HG03575 (cell line): ENCODE measurements at regions not wholly inside any gene's neighbourhood (a gene's known extent, or its start where the extent isn't known, plus 50 kb on each side); places are given as distances from the start of the nearest gene placed in this dataset.

ENCODE experiments used
- ATAC-seq: cut with Tn5 transposase; IDR thresholded peaks from one replicate; pipeline ENCODE4 v1.9.1; 2021; ENCODE audit not compliant: unreplicated experiment, insufficient number of reproducible peaks, low FRiP score; ENCODE audit errors: extremely low read depth

DNA sequence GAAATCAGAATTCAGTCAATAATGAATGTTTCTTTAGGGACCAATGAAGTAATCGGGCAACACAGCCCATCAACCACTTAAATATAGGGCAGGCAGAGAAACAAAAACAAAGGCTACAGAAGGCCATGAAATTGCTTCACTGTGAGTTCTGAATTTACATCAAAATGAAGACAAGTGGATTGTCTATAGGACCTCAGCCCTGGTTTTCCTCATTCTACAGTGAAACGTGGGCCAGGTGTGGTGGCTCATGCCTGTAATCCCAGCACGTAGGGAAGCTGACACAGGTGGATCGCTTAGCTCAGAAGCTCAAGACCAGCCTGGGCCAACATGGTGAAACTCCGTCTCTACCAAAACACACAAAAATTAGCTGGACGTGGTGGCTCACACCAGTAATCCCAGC, 416.0 kb downstream of the KLF12 start:
- ATAC-seq: no peak

DNA sequence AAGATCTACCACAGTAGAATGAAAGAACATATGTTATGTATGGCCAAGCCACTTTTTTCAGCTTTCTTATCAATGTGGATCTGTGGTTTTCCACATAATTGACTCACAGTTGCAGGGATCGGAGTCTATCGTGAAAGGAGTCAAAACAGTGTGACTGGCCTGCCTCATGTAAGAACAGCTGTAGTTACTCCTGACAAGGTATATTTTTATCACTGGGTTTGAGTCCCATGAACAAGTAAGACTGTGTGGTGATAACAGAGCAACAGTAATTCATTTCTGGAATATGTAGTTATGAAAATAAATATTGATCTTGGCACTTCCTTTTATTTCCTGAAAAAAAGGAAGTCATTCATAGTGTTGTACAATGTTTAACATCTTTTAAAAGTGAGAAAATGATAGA, 416.6 kb downstream of the KLF12 start:
- ATAC-seq: no peak

DNA sequence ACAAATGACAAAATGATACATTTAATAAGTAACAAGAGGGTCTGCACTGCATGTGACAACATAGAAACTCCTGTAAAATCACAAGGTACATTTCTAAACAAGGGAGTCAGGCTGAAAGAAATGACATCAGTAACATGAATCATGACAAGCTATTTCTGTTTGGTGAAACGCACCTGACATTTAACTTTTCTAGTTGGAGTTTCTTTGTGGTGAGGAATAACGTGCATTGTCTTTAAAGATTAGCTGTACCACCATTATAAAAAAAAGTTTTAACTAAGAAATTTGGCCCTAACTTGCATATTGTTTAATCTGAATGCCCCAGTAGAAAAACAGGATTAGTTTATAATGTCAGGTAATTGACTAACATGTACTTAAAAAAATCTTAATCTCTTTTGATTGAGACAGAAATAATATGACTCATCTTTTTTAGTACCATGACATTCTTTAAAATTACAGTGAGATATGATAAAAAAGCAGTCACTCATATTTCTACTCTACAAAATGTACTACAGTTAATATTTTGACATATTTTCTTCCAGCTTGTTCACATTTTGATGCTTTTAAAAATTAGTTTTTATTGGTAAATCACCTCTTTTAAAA, 418.2 kb downstream of the KLF12 start:
- ATAC-seq: peak; percentile 53

DNA sequence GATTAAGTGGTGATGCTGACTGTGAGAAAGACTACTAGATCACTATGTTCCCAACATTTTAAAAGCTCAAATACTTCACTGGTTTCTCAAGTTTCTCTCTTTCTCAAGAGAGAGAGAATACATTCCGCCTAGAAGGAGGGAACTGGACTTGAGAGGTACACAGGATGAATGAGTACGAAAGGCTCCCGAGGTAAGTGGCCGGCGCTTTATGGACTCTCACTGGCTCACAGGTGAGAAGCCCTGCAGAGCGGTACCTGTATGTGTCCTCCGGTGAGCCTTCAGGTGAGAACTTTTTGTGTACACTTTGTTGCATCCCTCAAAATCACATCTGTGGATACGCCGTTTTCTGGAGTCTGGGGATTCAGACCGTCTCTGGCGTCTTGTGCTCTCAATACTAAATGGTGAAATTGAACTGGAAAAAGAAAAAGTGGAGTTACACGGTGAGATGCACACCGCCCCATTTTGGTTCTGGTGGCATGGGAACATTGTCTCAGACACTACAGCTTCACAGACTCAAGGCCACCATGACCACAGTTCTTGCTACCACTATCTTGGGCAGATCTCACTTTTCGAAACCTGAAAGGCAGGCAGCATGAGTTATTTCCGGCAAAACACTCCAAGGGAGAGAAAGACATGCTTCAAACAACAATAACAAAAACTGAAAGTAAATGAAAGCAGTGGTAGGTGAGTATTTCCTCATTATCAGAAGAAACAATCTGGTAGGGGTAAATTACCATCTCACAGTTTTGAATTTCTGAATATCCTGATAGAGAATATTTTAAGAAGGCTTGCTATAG, 418.9 kb downstream of the KLF12 start:
- peak; percentile 87 for ATAC-seq

DNA sequence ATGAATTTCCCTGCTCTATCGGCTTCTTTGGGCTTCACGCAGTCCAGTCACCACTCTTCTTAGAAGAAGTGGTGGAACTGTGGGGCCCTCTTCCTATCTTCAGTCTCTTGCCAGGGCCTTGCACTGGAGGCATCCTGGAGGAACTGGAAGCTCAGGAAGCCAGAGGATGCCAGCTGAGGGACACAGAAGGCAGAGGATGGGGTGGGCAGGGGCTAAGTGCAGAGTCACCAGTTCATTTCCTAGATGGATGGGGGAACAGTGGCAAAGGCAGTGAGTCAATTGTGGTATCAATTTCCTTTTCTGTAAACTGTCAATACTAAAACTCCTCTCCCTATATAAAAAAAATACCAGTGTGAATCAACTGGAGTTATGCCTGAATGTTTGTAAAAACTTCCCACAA, 419.7 kb downstream of the KLF12 start:
- ATAC-seq: no peak

DNA sequence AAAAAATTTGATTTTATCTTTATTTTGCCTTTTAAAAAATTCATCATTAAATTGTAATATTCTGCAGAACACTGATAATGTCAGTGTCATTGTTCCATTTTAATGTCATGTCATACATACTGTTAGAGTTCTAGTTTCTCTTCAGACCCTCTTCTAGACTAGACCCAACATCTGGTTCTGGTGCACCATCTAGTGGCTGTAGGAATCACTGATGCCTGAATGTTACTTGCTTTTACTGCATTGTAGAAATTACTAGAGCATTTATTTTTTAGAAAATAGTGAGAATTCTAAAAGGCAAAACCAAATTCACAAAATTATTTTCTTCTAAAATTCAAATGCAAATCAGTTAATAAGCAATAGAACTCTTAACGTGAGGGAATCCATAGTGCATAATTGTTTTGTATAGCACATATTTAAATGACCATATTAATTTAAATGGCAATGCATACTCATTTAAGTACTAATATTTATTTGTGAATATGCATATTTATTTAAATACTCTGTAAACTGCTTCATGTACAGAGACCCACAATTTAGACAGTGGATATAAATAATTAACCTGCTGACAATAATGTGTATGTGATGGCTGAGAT, 425.7 kb downstream of the KLF12 start:
- ATAC-seq: peak; percentile 75

DNA sequence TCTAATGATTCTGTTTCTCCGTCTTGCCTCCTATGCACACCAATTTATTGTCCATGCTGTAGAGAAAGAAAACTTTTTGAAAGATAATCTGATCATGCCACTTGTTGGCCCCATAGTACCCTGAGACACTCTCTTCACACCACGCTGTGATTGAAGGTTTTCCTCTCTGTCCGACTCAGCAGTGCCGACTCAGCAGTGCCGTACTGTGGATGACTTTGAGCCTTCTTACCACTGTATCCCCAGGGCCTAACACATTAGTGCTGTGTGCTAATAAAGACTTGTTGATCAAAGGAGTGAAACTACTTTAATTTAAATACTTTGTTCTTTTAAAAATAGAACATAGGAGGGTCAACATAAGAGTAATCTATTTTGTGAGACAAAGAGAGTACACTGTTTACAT, 429.6 kb downstream of the KLF12 start:
- ATAC-seq: no peak

DNA sequence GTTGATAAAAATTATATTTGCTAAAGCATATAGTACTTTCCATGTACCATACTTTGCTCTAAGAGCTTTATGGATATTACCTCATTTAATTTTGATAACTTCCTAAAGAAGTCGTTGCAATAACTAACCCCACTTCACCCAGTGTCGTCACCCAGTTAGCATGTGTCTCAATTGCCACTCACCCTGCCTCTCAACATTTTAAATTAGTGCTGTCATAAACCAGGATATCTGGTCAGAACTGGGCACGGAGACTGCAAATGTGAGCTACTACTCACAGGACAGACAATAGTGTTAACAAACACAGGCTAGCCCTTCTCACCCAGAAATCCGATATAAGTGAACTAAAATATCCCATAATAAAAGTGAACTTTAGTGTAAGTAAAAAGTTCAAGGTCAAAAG, 430.6 kb downstream of the KLF12 start:
- ATAC-seq: no peak

DNA sequence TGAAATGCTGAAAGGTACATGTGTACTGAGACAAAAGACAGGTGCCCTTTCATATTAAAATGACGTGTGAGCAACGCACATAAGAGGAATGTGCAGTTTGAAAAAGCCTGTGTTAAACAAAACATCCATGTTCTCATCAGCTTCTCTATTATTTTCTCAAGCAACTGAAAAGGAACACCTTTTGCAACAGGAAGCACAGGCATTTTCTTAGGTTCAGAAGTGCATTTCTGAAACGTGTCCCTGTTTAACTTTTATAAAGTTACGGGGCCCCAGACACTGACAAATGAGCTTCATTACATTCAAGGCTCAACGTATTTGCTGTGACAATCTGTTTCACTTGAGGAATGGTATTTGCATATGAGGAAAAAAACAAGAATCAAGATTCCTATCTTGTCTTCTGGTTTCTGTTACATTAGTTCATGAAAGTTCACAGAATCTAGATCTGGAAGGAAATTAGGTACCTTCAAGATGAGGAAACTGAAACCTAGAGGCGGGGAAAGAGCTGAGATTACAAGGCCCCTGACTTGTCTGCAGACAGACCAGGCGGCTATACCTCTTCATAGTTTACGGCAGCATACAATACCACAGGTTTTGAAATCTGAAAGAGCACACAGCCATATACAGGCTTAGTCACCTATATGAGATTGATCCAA, 431.7 kb downstream of the KLF12 start:
- ATAC-seq: no peak

DNA sequence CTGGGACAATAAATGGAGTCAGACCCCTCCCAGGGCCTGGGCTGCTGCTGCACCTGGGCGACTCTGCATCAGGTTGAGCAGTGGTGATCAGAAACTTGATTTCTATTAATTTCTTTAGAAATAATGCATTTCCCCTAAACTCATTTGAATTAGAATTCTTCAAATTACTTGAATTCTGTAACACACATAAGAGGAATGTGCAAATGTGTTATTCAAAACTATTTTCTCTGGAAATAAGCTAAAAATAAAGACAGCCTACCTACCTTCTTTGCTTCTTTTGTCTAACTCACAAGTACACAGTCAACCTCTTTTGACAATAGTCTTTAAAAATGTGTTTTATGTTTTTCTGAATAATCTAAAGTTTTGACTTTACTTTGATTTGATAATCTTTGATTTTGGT, 433.0 kb downstream of the KLF12 start:
- no peak for ATAC-seq

DNA sequence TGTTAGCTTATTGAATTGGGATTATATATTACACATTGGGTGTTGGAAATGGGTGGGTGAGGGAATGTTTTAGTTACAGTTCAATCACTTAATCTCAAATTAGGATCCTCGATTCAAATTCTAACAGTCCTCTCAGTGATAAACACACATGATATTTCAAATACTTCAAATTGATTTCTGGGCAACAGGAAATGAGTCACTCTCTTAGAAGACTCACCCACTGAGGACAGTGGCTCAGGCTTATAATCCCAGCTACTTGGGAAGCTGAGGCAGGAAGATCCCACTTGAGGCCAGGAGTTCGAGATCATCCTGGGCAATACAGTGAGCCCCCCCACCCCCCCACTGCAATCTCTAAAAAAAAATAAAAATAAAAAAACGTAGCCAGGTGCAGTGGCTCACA, 435.3 kb downstream of the KLF12 start:
- no peak for ATAC-seq

DNA sequence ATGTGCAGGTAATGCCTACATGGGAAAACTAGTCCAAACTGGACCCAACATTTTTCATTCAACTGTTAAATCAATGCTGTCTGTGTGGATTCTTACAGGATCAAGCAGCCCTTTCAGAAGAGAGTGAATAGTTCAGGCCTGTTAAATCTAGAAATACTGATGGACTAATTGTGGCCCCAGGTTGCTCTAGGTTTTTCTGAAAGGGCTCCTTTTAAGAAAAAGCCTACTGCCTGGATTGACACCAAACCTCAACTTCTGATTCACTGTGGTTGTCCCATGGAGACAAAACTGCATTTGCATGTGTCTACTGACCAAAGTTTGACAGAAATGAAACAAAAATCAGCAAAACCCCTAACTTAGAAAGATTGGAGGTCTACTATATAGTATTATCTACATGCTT, 437.0 kb downstream of the KLF12 start:
- no peak for ATAC-seq

DNA sequence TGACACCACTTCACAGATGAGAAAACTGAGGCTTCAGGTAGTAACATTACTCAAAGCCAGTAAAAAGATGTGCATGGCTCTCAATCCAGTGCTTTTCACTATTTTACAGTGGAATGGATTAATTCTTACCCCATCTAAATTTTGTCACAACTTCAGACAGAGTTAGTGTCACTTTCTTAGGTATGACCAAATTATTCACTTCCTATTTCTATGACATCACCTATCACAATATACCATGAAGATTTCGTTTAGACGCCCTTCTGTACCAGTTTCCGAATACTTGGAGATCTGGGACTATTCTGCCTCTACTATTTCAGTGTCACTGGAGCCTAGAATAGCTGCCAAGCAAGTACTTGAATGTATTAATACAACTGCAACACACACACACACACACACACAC, 437.5 kb downstream of the KLF12 start:
- ATAC-seq: no peak

DNA sequence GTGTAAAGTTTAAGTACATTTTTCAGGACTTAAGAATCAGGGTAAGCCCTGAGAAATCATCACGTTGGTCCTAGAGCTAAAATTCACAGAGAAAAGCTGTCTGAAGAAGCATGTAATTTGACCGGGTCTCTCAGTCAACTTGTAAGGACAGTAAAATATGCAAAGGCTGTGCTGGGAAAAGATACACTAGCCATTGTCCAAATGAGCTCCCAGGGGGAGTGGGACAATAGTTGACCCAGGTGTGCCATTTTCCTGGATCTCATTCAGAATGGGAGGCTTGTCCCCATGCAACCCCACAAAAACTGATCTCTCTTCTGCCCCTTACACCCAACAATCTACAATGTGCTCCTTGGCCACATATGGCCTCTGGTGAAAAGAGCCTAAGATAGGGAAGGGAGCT, 437.9 kb downstream of the KLF12 start:
- no peak for ATAC-seq

DNA sequence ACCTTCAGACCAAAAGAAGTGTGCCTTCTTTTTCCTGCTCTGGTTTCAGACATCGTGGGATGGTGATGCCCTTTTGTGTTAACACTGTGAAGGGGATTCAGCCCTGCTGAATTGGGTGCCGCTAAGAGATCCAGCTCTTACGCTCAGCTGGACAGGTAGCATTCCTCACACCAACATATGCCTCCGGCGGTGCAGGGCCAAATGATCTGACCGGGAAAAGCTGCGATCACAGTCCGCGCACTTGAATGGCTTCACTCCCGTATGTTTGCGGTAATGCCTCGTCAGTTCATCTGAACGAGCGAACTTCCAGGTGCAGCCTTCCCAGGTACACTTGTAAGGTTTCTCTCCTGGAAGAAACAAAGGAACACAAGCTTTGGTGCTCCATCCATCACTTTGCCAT, 438.9 kb downstream of the KLF12 start:
- ATAC-seq: no peak

DNA sequence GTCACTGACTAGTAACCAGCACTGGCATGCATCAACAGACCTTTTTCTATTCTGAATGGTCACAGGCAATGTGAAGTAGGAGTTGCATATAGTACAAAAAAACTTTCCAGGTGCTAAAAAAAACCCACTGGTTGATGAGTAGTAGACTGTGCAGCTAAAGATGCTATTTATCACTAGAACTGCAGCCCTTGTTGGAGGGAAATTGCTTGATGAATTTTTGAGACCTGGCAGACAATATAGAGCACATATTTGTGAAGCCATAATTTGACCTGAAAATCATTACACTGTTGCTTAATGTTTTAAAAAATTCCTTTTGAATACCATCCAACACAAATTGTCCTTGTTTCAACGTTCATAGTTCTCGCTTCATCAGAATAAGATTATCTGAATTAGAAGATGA, 441.0 kb downstream of the KLF12 start:
- ATAC-seq: no peak

DNA sequence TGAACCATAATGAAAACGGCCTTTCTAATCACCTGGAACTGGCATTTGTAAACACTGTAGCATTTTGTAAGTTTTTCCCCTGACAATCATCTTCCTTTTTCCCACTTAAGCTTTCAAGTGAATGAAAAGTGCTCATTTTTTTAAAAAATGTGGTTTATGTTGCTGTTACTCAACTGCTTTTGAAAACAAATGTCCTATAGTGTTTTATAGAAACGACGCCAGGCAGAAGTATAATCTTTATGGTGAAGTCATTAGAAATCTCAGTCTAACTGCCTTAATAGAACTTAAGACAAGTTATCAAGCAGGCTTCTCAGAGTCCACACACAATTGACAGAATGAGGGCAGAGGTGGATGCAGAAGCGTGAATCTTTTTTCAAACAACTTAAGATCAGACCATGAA, 442.3 kb downstream of the KLF12 start:
- ATAC-seq: no peak

DNA sequence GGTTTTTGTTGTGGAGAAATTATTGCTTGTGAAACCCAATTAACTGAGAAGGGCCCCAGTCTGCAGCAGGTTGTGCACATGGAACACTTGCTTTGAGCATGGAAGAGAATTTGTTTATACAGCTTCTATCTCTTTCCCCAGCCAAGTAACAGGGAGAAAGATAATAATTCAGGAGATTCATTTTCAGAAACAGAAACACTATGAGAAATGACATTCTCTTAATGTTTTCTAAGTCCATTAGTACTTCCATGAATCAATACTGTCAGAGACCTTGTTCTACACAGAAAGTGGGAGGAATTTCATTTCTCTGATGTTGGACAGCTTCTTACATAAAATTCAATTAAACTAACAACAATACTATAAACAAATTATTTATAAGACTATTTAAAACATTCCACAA, 446.3 kb downstream of the KLF12 start:
- no peak for ATAC-seq

DNA sequence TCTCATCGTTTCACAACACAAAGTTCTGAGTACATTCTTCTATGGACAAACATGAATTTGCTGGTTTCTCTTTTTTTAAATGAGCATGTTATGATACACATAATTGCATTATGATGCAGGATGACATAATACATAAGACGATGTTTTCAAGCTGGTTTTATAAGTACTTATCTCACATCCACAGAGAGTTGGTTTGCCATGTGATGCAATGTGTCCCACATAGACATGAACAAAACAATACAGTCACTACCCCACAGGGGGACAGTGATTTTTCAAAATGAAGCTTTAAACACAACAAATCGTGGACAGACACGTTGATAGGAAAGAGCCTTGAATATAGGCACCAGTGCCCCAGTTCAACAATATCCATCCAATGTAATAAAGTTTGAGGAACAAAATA, 447.1 kb downstream of the KLF12 start:
- no peak for ATAC-seq

DNA sequence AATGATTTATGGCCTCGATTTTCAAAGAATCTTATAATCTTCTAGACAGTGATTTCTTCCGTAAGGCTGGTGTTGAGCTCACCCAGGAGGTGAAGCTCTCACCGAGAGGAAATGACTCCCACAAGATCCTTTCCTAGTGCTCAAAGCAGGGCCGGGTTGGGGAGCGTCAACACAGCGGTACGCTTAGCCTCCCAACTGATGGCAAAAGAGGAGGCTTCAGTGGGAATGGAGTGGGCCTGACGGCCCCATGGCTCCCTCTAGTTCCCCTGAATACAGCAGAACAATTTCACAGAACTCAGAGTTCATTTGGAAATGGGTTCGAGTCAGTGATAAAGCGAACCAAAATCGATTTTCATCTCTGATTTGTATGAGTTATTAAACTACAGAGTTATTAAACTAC, 449.5 kb downstream of the KLF12 start:
- ATAC-seq: no peak
